Nephron progenitor cell (in vitro differentiated cells): ENCODE measurements at regions not wholly inside any gene's neighbourhood (a gene's known extent, or its start where the extent isn't known, plus 50 kb on each side); places are given as distances from the start of the nearest gene placed in this dataset.
A peak's percentile ranks its signal among the peaks of the same experiment; 100 is the strongest.

Experiments used
- DNase-seq: peaks from one replicate; pipeline ENCODE4 v3.0.0; 2021
- H3K27ac Mint-ChIP-seq: 2 replicates; pipeline ENCODE4 v1.8.0; 2021; ENCODE audit warnings: mild to moderate bottlenecking, moderate library complexity, mixed read lengths
- H3K27me3 Mint-ChIP-seq: 2 replicates; pipeline ENCODE4 v1.8.0; 2021; ENCODE audit warnings: mild to moderate bottlenecking, low read depth, mixed read lengths; ENCODE audit not compliant: poor library complexity
- H3K36me3 Mint-ChIP-seq: 2 replicates; pipeline ENCODE4 v1.8.0; 2021; ENCODE audit warnings: low read depth, mixed read lengths
- H3K4me1 Mint-ChIP-seq: 2 replicates; pipeline ENCODE4 v1.8.0; 2021; ENCODE audit warnings: mixed read lengths
- H3K4me3 Mint-ChIP-seq: 2 replicates; pipeline ENCODE4 v1.8.0; 2021; ENCODE audit warnings: mild to moderate bottlenecking, moderate library complexity, mixed read lengths
- H3K9me3 Mint-ChIP-seq: 2 replicates; pipeline ENCODE4 v1.8.0; 2021; ENCODE audit warnings: mild to moderate bottlenecking, moderate library complexity, mixed read lengths
- CTCF ChIP-seq: fragments of 200-600 bp; sonication (generic); IDR thresholded peaks from 2 replicates; pipeline ENCODE4 v1.5.0; 2021; ENCODE audit warnings: antibody characterized with exemption

- no peak for TF ChIP-seq CTCF
- no peak overlapping the region for H3K27ac Mint-ChIP-seq
- no peak for DNase-seq
- peaks cover 61% of the 10 kb centered on the region for H3K4me1 Mint-ChIP-seq
- H3K27me3 Mint-ChIP-seq: peaks cover 3% of the 10 kb centered on the region
- peaks cover 5% of the 10 kb centered on the region for H3K36me3 Mint-ChIP-seq
- peaks cover 4% of the 10 kb centered on the region for H3K9me3 Mint-ChIP-seq
- peak overlapping the region; percentile 21 for H3K4me3 Mint-ChIP-seq
These were observed 97.7 kb upstream of the RBPJ start for GRCh38 chr4:26223155-26223554.

GRCh38 chr4:26226629-26227376 lies 94.0 kb upstream of the RBPJ start:
- no peak overlapping the region for H3K4me3 Mint-ChIP-seq
- H3K27ac Mint-ChIP-seq: peak overlapping the region; percentile 92
- H3K4me1 Mint-ChIP-seq: peaks cover 68% of the 10 kb centered on the region
- H3K9me3 Mint-ChIP-seq: no peaks in the 10 kb centered on the region
- peak; percentile 20 for DNase-seq
- TF ChIP-seq CTCF: no peak
- H3K27me3 Mint-ChIP-seq: no peaks in the 10 kb centered on the region
- no peaks in the 10 kb centered on the region for H3K36me3 Mint-ChIP-seq

GRCh38 chr4:26227601-26228229 lies 93.1 kb upstream of the RBPJ start:
- Mint-ChIP-seq H3K36me3 (no peaks in the 10 kb centered on the region), H3K27me3 (no peaks in the 10 kb centered on the region), H3K4me1 (peaks cover 73% of the 10 kb centered on the region), H3K9me3 (peaks cover 6% of the 10 kb centered on the region), H3K4me3 (peak overlapping the region; percentile 35), H3K27ac (peak overlapping the region; percentile 44)
- no peak for TF ChIP-seq CTCF
- DNase-seq: no peak

- no peak for DNase-seq
- Mint-ChIP-seq H3K27me3 (no peaks in the 10 kb centered on the region), H3K27ac (no peak overlapping the region), H3K4me1 (peaks cover 73% of the 10 kb centered on the region), H3K9me3 (peaks cover 14% of the 10 kb centered on the region), H3K4me3 (no peak overlapping the region), H3K36me3 (no peaks in the 10 kb centered on the region)
- TF ChIP-seq CTCF: no peak
These were observed 91.9 kb upstream of the RBPJ start for GRCh38 chr4:26228883-26229282.

GRCh38 chr4:26229974-26230373 lies 90.8 kb upstream of the RBPJ start:
- Mint-ChIP-seq H3K27ac (no peak overlapping the region), H3K36me3 (no peaks in the 10 kb centered on the region), H3K4me3 (no peak overlapping the region), H3K4me1 (peaks cover 68% of the 10 kb centered on the region), H3K9me3 (peaks cover 14% of the 10 kb centered on the region), H3K27me3 (no peaks in the 10 kb centered on the region)
- DNase-seq: no peak
- TF ChIP-seq CTCF: no peak

- H3K9me3 Mint-ChIP-seq: peaks cover 14% of the 10 kb centered on the region
- no peak overlapping the region for H3K4me3 Mint-ChIP-seq
- no peaks in the 10 kb centered on the region for H3K36me3 Mint-ChIP-seq
- no peak overlapping the region for H3K27ac Mint-ChIP-seq
- DNase-seq: no peak
- no peak for TF ChIP-seq CTCF
- no peaks in the 10 kb centered on the region for H3K27me3 Mint-ChIP-seq
- peaks cover 43% of the 10 kb centered on the region for H3K4me1 Mint-ChIP-seq
These were observed 87.5 kb upstream of the RBPJ start for GRCh38 chr4:26233350-26233749.
